ENCODE measurements at regions not wholly inside any gene's neighbourhood (a gene's known extent, or its start where the extent isn't known, plus 50 kb on each side); places are given as distances from the start of the nearest gene placed in this dataset.

GRCh38 chr4:96052827-96053226 is 212.9 kb downstream of the PDHA2 start:
- DNase-seq = no peak
- no peaks in the 10 kb centered on the region for H3K36me3 Mint-ChIP-seq (ENCODE audit: unreplicated experiment)
- H3K27me3 Mint-ChIP-seq (ENCODE audit: unreplicated experiment) = no peaks in the 10 kb centered on the region
- no peaks in the 10 kb centered on the region for H3K4me1 Mint-ChIP-seq (ENCODE audit: low read depth, unreplicated experiment)
- no peak for TF ChIP-seq CTCF (IDR thresholded peaks at IDR 0.05; ENCODE audit: partially characterized antibody, unreplicated experiment)
- no peak overlapping the region for H3K27ac Mint-ChIP-seq (ENCODE audit: unreplicated experiment)
- H3K4me3 Mint-ChIP-seq (ENCODE audit: unreplicated experiment) = no peak overlapping the region
- no peaks in the 10 kb centered on the region for H3K9me3 Mint-ChIP-seq (ENCODE audit: unreplicated experiment)

- no peak for DNase-seq
- Mint-ChIP-seq H3K4me1 (ENCODE audit: low read depth, unreplicated experiment) (no peaks in the 10 kb centered on the region), H3K4me3 (ENCODE audit: unreplicated experiment) (no peak overlapping the region), H3K27me3 (ENCODE audit: unreplicated experiment) (peaks cover 2% of the 10 kb centered on the region), H3K36me3 (ENCODE audit: unreplicated experiment) (no peaks in the 10 kb centered on the region), H3K27ac (ENCODE audit: unreplicated experiment) (no peak overlapping the region), H3K9me3 (ENCODE audit: unreplicated experiment) (no peaks in the 10 kb centered on the region)
- TF ChIP-seq CTCF (IDR thresholded peaks at IDR 0.05; ENCODE audit: partially characterized antibody, unreplicated experiment) = no peak
These were observed 216.5 kb downstream of the PDHA2 start for GRCh38 chr4:96056346-96056934.

GRCh38 chr4:96063639-96064038 is 223.7 kb downstream of the PDHA2 start:
- no peak for TF ChIP-seq CTCF (IDR thresholded peaks at IDR 0.05; ENCODE audit: partially characterized antibody, unreplicated experiment)
- Mint-ChIP-seq H3K36me3 (ENCODE audit: unreplicated experiment) (peaks cover 5% of the 10 kb centered on the region), H3K9me3 (ENCODE audit: unreplicated experiment) (peaks cover 1% of the 10 kb centered on the region), H3K27ac (ENCODE audit: unreplicated experiment) (no peak overlapping the region), H3K4me1 (ENCODE audit: low read depth, unreplicated experiment) (no peaks in the 10 kb centered on the region), H3K4me3 (ENCODE audit: unreplicated experiment) (no peak overlapping the region), H3K27me3 (ENCODE audit: unreplicated experiment) (peaks cover 2% of the 10 kb centered on the region)
- DNase-seq = no peak

- no peak overlapping the region for H3K27ac Mint-ChIP-seq (ENCODE audit: unreplicated experiment)
- no peaks in the 10 kb centered on the region for H3K9me3 Mint-ChIP-seq (ENCODE audit: unreplicated experiment)
- H3K36me3 Mint-ChIP-seq (ENCODE audit: unreplicated experiment) = no peaks in the 10 kb centered on the region
- no peak for DNase-seq
- H3K4me3 Mint-ChIP-seq (ENCODE audit: unreplicated experiment) = no peak overlapping the region
- no peaks in the 10 kb centered on the region for H3K4me1 Mint-ChIP-seq (ENCODE audit: low read depth, unreplicated experiment)
- H3K27me3 Mint-ChIP-seq (ENCODE audit: unreplicated experiment) = no peaks in the 10 kb centered on the region
- TF ChIP-seq CTCF (IDR thresholded peaks at IDR 0.05; ENCODE audit: partially characterized antibody, unreplicated experiment) = no peak
These were observed 233.6 kb downstream of the PDHA2 start for GRCh38 chr4:96073461-96073860.

- peaks cover 3% of the 10 kb centered on the region for H3K4me1 Mint-ChIP-seq (ENCODE audit: low read depth, unreplicated experiment)
These were observed 252.3 kb downstream of the PDHA2 start for GRCh38 chr4:96092151-96092705.

More at GRCh38 chr4:96092151-96092705, 252.3 kb downstream of the PDHA2 start:
- DNase-seq = no peak
- Mint-ChIP-seq H3K4me3 (ENCODE audit: unreplicated experiment) (no peak overlapping the region), H3K27me3 (ENCODE audit: unreplicated experiment) (no peaks in the 10 kb centered on the region), H3K36me3 (ENCODE audit: unreplicated experiment) (no peaks in the 10 kb centered on the region), H3K27ac (ENCODE audit: unreplicated experiment) (no peak overlapping the region), H3K9me3 (ENCODE audit: unreplicated experiment) (peaks cover 1% of the 10 kb centered on the region)
- TF ChIP-seq CTCF (IDR thresholded peaks at IDR 0.05; ENCODE audit: partially characterized antibody, unreplicated experiment) = no peak

Measured in glutamatergic neuron (in vitro differentiated cells).